C4-2B (cell line): ENCODE measurements at regions not wholly inside any gene's neighbourhood (a gene's known extent, or its start where the extent isn't known, plus 50 kb on each side); places are given as distances from the start of the nearest gene placed in this dataset.

Experiments used
- ZFX ChIP-seq: fragments of 450-650 bp; IDR thresholded peaks from 2 replicates; pipeline ENCODE4 v1.6.1; 2017
- TF ChIP-seq, protein P1 (sequence below): fragments of 450-650 bp; conservative IDR thresholded peaks from 2 replicates; pipeline ENCODE4 v1.5.1; 2017; ENCODE audit warnings: mild to moderate bottlenecking

DNA sequence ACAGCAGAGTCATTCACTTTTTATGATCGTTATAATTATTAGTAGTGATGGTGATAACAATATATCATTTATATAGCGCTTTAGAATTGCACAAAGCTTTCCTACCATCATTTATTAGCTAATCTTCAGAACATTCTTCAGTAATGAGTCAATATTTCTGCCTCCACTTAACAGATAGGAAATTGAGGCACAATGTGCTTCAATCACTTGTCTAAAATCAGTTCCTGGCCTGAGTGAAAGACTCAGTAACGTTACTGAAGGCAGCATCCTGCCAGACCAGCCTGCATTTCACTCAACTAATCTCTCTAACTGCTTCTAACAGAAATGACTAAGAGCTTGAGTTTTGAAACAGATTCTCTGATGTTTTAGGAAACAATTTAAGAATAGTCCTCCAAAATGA is 412.1 kb downstream of the MZT1 start:
- TF ChIP-seq, protein P1, sequence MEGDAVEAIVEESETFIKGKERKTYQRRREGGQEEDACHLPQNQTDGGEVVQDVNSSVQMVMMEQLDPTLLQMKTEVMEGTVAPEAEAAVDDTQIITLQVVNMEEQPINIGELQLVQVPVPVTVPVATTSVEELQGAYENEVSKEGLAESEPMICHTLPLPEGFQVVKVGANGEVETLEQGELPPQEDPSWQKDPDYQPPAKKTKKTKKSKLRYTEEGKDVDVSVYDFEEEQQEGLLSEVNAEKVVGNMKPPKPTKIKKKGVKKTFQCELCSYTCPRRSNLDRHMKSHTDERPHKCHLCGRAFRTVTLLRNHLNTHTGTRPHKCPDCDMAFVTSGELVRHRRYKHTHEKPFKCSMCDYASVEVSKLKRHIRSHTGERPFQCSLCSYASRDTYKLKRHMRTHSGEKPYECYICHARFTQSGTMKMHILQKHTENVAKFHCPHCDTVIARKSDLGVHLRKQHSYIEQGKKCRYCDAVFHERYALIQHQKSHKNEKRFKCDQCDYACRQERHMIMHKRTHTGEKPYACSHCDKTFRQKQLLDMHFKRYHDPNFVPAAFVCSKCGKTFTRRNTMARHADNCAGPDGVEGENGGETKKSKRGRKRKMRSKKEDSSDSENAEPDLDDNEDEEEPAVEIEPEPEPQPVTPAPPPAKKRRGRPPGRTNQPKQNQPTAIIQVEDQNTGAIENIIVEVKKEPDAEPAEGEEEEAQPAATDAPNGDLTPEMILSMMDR: no peak
- no peak for TF ChIP-seq ZFX
